Naive thymus-derived CD8-positive, alpha-beta T cell (primary cell): ENCODE measurements at regions not wholly inside any gene's neighbourhood (a gene's known extent, or its start where the extent isn't known, plus 50 kb on each side); places are given as distances from the start of the nearest gene placed in this dataset.
"Not testable (repeated sequence)": the region's sequence is repeated elsewhere in the genome, so short reads cannot be mapped to it uniquely, and the experiment has no call there.

ENCODE experiments used
- ATAC-seq, 2 donors: fragments of 150-1000 bp; cut with Tn5 transposase in 1 of 2; sonication (Bioruptor Pico), chemical (Tn5 transposase) in 1 of 2; 1 replicate in 1 of 2; 2 replicates in 1 of 2; pipeline ENCODE4 v1.10.0; 2021; ENCODE audit warnings: mild to moderate bottlenecking in 2 of 2, moderate library complexity in 2 of 2
- POLR2A ChIA-PET: fragments of 350-600 bp; sonication (Branson Sonifier 250); formaldehyde crosslinking; loops from one replicate; lab custom pipeline; 2021; ENCODE audit warnings: antibody characterized with exemption; lab: Charles Lee
- DNase-seq, 10 donors: peaks; one replicate each; pipeline versions ENCODE4 v3.0.0 to v3.0.0-alpha.2; 2020 to 2022
- H3K27ac Mint-ChIP-seq, 10 donors: one replicate each; pipeline ENCODE4 v1.8.0; 2020 to 2022; ENCODE audit warnings: mild to moderate bottlenecking in 10 of 10, mixed read lengths in 10 of 10, moderate library complexity in 4 of 10, inconsistent platforms in 1 of 10
- H3K27me3 Mint-ChIP-seq, 5 donors: one replicate each; pipeline ENCODE4 v1.8.0; 2021 to 2022; ENCODE audit warnings: mixed read lengths in 5 of 5
- H3K36me3 Mint-ChIP-seq, 3 donors: one replicate each; pipeline ENCODE4 v1.8.0; 2020 to 2022; ENCODE audit warnings: mixed read lengths in 3 of 3, mild to moderate bottlenecking in 2 of 3, inconsistent platforms in 1 of 3
- H3K4me1 Mint-ChIP-seq, 4 donors: one replicate each; pipeline ENCODE4 v1.8.0; 2021 to 2022; ENCODE audit warnings: mixed read lengths in 4 of 4
- H3K4me3 Mint-ChIP-seq, 10 donors: one replicate each; pipeline ENCODE4 v1.8.0; 2020 to 2022; ENCODE audit warnings: mild to moderate bottlenecking in 10 of 10, mixed read lengths in 10 of 10, moderate library complexity in 6 of 10, inconsistent platforms in 1 of 10
- H3K9me3 Mint-ChIP-seq, 9 donors: one replicate each; pipeline ENCODE4 v1.8.0; 2020 to 2022; ENCODE audit warnings: mixed read lengths in 9 of 9, mild to moderate bottlenecking in 3 of 9, inconsistent platforms in 1 of 9, moderate library complexity in 1 of 9

GRCh38 chr10:2767293-2767692 lies 300.1 kb upstream of the PFKP start:
- peaks cover 10 to 42% (median 15%) of the 10 kb centered on the region in 5 donors for H3K27me3 Mint-ChIP-seq

DNA sequence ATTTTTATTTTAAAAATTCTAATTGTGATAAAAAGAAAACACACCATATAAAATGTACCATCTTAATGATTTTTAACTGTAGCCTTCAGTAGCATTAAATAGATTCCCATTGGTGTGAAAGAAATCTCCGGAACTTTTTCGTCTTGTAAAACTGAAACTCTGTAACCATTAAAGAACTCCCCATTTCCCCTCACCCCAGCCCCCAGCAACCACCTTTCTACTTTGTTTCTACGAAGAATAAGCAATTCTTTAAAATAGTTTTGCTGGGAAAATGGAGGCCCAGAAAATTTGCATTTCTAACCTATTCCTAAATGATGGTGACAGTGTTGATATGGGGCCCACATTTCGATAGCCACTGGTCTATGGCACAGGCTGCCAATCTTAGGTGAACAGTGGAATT lies 305.4 kb upstream of the PFKP start:
- Mint-ChIP-seq H3K4me3 (no peak overlapping the region), H3K9me3 (peaks cover 0 to 16% (median 2%) of the 10 kb centered on the region in 9 donors), H3K4me1 (no peaks in the 10 kb centered on the region), H3K27me3 (peaks cover 11 to 42% (median 18%) of the 10 kb centered on the region in 5 donors), H3K27ac (no peak overlapping the region), H3K36me3 (peaks cover 0 to 5% (median 0%) of the 10 kb centered on the region in 3 donors)
- POLR2A ChIA-PET, result no interaction called here
- DNase-seq (no peak), ATAC-seq (no peak)

More at GRCh38 chr10:2767293-2767692, 300.1 kb upstream of the PFKP start:
- H3K27ac Mint-ChIP-seq, H3K9me3 Mint-ChIP-seq, H3K4me3 Mint-ChIP-seq, DNase-seq, ATAC-seq, H3K4me1 Mint-ChIP-seq, POLR2A ChIA-PET, H3K36me3 Mint-ChIP-seq: not testable (repeated sequence)

GRCh38 chr10:2761311-2761710 lies 306.0 kb upstream of the PFKP start:
- Mint-ChIP-seq H3K27ac (no peak overlapping the region), H3K27me3 (peaks cover 10 to 40% (median 18%) of the 10 kb centered on the region in 5 donors)
- no peak for ATAC-seq

GRCh38 chr10:2760736-2761135 lies 306.6 kb upstream of the PFKP start:
- Mint-ChIP-seq H3K9me3 (peaks cover 0 to 16% (median 2%) of the 10 kb centered on the region in 9 donors), H3K27me3 (peaks cover 8 to 35% (median 18%) of the 10 kb centered on the region in 5 donors), H3K36me3 (peaks cover 0 to 5% (median 0%) of the 10 kb centered on the region in 3 donors), H3K4me1 (peaks cover 0 to 2% (median 0%) of the 10 kb centered on the region in 4 donors), H3K27ac (no peak overlapping the region), H3K4me3 (no peak overlapping the region)
- POLR2A ChIA-PET, result no interaction called here
- no peak for ATAC-seq
- no peak for DNase-seq

More at GRCh38 chr10:2761311-2761710, 306.0 kb upstream of the PFKP start:
- Mint-ChIP-seq H3K4me1 (no peaks in the 10 kb centered on the region), H3K36me3 (peaks cover 0 to 5% (median 0%) of the 10 kb centered on the region in 3 donors), H3K4me3 (no peak overlapping the region), H3K9me3 (peaks cover 0 to 16% (median 2%) of the 10 kb centered on the region in 9 donors)
- DNase-seq, result no peak
- POLR2A ChIA-PET, result interaction anchor here (0.5 kb wide), 1 partner anchor 11 kb away, joined by 3 read pairs; no protein-coding TSS in a partner anchor

- H3K27ac Mint-ChIP-seq, result no peak overlapping the region
- POLR2A ChIA-PET, result no interaction called here
These were observed 308.1 kb upstream of the PFKP start for GRCh38 chr10:2759233-2759632.

GRCh38 chr10:2754943-2755342 lies 312.4 kb upstream of the PFKP start:
- DNase-seq, result no peak
- peaks cover 0 to 7% (median 1%) of the 10 kb centered on the region in 9 donors for H3K9me3 Mint-ChIP-seq
- no peak overlapping the region for H3K4me3 Mint-ChIP-seq
- peaks cover 0 to 2% (median 0%) of the 10 kb centered on the region in 4 donors for H3K4me1 Mint-ChIP-seq
- H3K36me3 Mint-ChIP-seq, result no peaks in the 10 kb centered on the region
- H3K27me3 Mint-ChIP-seq, result peaks cover 0 to 16% (median 3%) of the 10 kb centered on the region in 5 donors
- ATAC-seq, result no peak
- H3K27ac Mint-ChIP-seq, result no peak overlapping the region
- POLR2A ChIA-PET, result no interaction called here

More at GRCh38 chr10:2759233-2759632, 308.1 kb upstream of the PFKP start:
- ATAC-seq (no peak), DNase-seq (no peak)
- Mint-ChIP-seq H3K27me3 (peaks cover 6 to 33% (median 14%) of the 10 kb centered on the region in 5 donors), H3K9me3 (peaks cover 0 to 16% (median 2%) of the 10 kb centered on the region in 9 donors), H3K4me1 (peaks cover 0 to 2% (median 0%) of the 10 kb centered on the region in 4 donors), H3K36me3 (peaks cover 0 to 5% (median 0%) of the 10 kb centered on the region in 3 donors), H3K4me3 (no peak overlapping the region)

GRCh38 chr10:2748287-2748686 lies 319.1 kb upstream of the PFKP start:
- peaks cover 3 to 23% (median 14%) of the 10 kb centered on the region in 5 donors for H3K27me3 Mint-ChIP-seq
- ATAC-seq, result no peak
- no peaks in the 10 kb centered on the region for H3K9me3 Mint-ChIP-seq
- POLR2A ChIA-PET, result no interaction called here
- DNase-seq, result no peak
- no peak overlapping the region for H3K4me3 Mint-ChIP-seq
- H3K4me1 Mint-ChIP-seq, result peaks cover 0 to 2% (median 0%) of the 10 kb centered on the region in 4 donors
- H3K36me3 Mint-ChIP-seq, result no peaks in the 10 kb centered on the region
- H3K27ac Mint-ChIP-seq, result peak overlapping the region in 1 of 10 donors; percentile 35

DNA sequence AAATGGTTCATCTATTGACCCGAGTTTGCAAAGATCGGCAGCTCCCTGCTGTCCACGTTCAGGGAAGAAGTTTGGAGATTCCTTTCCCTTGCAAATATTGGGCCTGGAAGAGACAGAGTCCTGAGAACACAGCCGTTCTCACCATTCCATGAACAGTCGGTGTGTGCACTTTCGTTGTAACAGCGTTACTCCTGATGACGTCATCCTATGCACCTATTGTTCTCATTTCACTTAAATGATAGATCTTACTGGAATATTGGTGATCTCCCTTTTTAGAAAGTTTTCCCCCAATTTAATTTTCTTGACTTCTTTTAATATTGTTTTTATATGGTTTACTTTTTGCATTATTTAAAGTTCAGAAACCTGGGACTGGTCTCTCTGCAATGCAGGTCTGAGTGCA lies 320.7 kb upstream of the PFKP start:
- H3K4me1 Mint-ChIP-seq, result peaks cover 0 to 2% (median 0%) of the 10 kb centered on the region in 4 donors
- H3K9me3 Mint-ChIP-seq, result no peaks in the 10 kb centered on the region
- no peak overlapping the region for H3K4me3 Mint-ChIP-seq
- no peak overlapping the region for H3K27ac Mint-ChIP-seq
- H3K27me3 Mint-ChIP-seq, result peaks cover 6 to 22% (median 15%) of the 10 kb centered on the region in 5 donors
- H3K36me3 Mint-ChIP-seq, result no peaks in the 10 kb centered on the region
- ATAC-seq (no peak), DNase-seq (no peak)
- POLR2A ChIA-PET, result no interaction called here

GRCh38 chr10:2745666-2746065 lies 321.7 kb upstream of the PFKP start:
- ATAC-seq (no peak), DNase-seq (no peak)
- Mint-ChIP-seq H3K36me3 (no peaks in the 10 kb centered on the region), H3K4me1 (peaks cover 0 to 2% (median 0%) of the 10 kb centered on the region in 4 donors), H3K27me3 (peaks cover 6 to 22% (median 16%) of the 10 kb centered on the region in 5 donors), H3K9me3 (no peaks in the 10 kb centered on the region), H3K4me3 (no peak overlapping the region), H3K27ac (no peak overlapping the region)
- POLR2A ChIA-PET, result no interaction called here

DNA sequence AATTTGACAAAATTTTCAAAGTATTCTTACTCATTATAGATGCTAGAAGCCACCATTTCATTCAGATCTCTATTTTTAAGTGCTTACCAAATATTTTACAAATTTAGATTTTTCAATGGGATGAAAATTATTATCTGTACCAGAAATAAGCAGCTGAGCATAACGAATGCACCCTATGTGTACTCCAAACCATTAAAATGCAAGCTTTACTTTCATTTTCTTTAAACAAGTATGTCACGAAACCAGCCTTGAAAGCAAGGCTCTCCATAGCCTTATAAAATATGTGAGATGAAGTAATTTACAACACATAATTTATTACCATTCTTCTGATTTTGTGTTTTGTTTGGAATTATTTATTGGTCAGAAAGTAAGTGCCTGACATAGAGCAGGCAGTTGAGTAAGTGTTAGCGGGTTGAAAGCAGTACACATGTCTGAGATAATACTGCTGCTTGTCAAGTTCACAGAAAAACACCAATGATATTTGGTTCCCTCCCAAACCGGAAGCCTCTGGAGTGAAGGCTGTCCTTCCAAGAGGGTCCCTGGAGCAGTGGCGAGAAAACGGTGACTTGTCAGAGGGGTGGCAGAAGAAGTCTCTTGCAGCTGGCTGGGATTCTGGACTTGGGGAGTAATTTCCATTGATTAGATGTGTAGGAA lies 322.7 kb upstream of the PFKP start:
- H3K27ac Mint-ChIP-seq, result peak overlapping the region in 1 of 10 donors; percentile 1
- no peak overlapping the region for H3K4me3 Mint-ChIP-seq
- ATAC-seq (no peak), DNase-seq (no peak)
- peaks cover 0 to 2% (median 0%) of the 10 kb centered on the region in 4 donors for H3K4me1 Mint-ChIP-seq
- H3K9me3 Mint-ChIP-seq, result no peaks in the 10 kb centered on the region
- H3K36me3 Mint-ChIP-seq, result no peaks in the 10 kb centered on the region
- peaks cover 6 to 22% (median 14%) of the 10 kb centered on the region in 5 donors for H3K27me3 Mint-ChIP-seq
- POLR2A ChIA-PET, result no interaction called here

DNA sequence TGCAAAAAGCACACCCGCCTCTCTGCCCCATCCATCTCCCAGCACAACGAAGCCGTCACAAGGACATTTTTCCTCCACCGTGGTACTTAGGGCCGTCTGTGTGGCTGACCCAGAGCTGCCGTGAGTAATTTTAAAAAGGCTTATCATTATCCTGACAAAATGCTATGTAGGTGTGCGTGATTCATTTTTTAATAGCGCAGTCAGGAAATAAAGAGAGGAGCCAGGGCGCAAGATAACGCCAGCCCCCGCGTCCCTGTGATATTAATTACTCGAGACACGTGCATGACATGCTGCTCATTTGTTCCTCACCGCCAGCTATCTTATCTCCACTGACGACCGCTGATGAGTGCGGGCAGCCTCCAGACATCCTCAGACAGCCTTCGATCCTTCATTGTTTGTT lies 332.7 kb upstream of the PFKP start:
- POLR2A ChIA-PET, result no interaction called here
- peaks cover 0 to 9% (median 0%) of the 10 kb centered on the region in 3 donors for H3K36me3 Mint-ChIP-seq
- no peak for ATAC-seq

DNA sequence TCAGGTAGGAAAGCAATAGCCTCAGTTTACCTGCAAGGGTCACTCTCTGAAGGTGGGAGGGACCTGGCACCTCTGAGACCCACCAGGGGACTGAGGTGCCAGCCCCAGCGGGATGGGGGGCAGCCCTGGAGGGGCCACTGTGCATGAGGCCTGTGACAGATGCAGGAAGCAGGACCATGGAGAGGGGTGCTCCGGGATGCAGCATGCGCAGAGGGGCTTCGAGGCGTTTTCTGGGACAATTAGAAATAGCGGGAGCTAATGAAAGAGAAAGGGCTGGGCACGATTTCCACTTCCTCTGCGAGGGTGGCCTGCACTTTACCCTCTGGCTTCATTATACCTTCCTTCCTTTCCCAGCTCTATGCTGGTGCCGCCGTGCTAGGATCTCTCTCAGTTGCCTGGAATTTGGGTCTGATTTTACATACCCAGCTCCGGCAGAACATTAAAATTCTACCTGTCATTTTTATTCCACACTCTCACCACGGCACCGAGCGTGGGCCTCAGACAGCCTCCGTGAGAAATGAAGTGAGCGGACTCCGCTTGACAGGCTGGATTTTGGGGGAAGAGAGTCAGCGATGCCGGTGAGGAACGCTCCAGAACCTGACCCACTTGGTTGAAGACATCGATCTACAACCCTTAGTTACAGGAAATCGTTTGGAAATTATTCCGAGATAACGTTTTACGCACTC lies 333.9 kb upstream of the PFKP start:
- H3K27ac Mint-ChIP-seq, result no peak overlapping the region
- H3K27me3 Mint-ChIP-seq, result peaks cover 4 to 32% (median 9%) of the 10 kb centered on the region in 5 donors
- no peak for ATAC-seq
- DNase-seq, result no peak
- H3K4me1 Mint-ChIP-seq, result no peaks in the 10 kb centered on the region
- peaks cover 0 to 9% (median 0%) of the 10 kb centered on the region in 3 donors for H3K36me3 Mint-ChIP-seq
- H3K4me3 Mint-ChIP-seq, result no peak overlapping the region
- peaks cover 0 to 16% (median 0%) of the 10 kb centered on the region in 9 donors for H3K9me3 Mint-ChIP-seq
- POLR2A ChIA-PET, result no interaction called here

More for the DNA sequence above, 332.7 kb upstream of the PFKP start:
- no peak overlapping the region for H3K27ac Mint-ChIP-seq
- peaks cover 3 to 24% (median 8%) of the 10 kb centered on the region in 5 donors for H3K27me3 Mint-ChIP-seq
- peaks cover 0 to 16% (median 0%) of the 10 kb centered on the region in 9 donors for H3K9me3 Mint-ChIP-seq
- no peak for DNase-seq
- H3K4me3 Mint-ChIP-seq, result no peak overlapping the region
- H3K4me1 Mint-ChIP-seq, result no peaks in the 10 kb centered on the region

DNA sequence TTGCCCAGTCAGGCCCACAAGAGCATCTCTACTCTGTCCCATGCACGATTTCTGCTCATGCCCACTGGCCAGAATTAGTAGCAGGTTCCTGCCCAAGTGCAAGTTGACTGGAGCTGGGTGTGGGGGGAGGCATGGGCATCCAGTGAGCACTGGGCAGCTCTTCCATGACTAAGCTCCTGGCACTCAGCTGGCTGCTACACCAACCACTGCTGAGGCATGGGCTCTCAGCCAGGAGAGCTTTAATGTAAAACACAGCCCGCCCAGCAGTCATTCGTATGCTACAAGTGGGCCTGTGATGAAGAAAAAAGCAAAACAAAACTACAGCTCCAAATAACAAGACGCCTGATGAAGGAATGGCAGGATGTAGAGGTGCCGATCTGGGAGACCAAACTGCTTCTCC lies 335.4 kb upstream of the PFKP start:
- POLR2A ChIA-PET, result no interaction called here
- no peaks in the 10 kb centered on the region for H3K4me1 Mint-ChIP-seq
- no peak for ATAC-seq
- peaks cover 0 to 16% (median 0%) of the 10 kb centered on the region in 9 donors for H3K9me3 Mint-ChIP-seq
- H3K4me3 Mint-ChIP-seq, result no peak overlapping the region
- H3K36me3 Mint-ChIP-seq, result peaks cover 0 to 9% (median 0%) of the 10 kb centered on the region in 3 donors
- H3K27ac Mint-ChIP-seq, result no peak overlapping the region
- H3K27me3 Mint-ChIP-seq, result peaks cover 4 to 32% (median 13%) of the 10 kb centered on the region in 5 donors
- no peak for DNase-seq
